SK-N-SH treated with all-trans-retinoic acid at 6 μM for 48 hours (cell line): ENCODE measurements at regions not wholly inside any gene's neighbourhood (a gene's known extent, or its start where the extent isn't known, plus 50 kb on each side); places are given as distances from the start of the nearest gene placed in this dataset.

Experiments
- BACH2 ChIP-seq: fragments of 250-450 bp; sonication (Bioruptor Pico); IDR thresholded peaks from 2 replicates; pipeline ENCODE4 v1.9.0; 2021; ENCODE audit warnings: mild to moderate bottlenecking, borderline replicate concordance
- CREB5 ChIP-seq: fragments of 250-450 bp; sonication (Bioruptor Pico); IDR thresholded peaks from 2 replicates; pipeline ENCODE4 v1.5.1; 2020; ENCODE audit warnings: low read depth, mild to moderate bottlenecking, moderate library complexity
- GLIS3 ChIP-seq: fragments of 250-450 bp; sonication (Bioruptor Pico); IDR thresholded peaks from 2 replicates; pipeline ENCODE4 v1.5.0; 2020; ENCODE audit warnings: mild to moderate bottlenecking, moderate library complexity
- OSR1 ChIP-seq: fragments of 250-450 bp; sonication (Bioruptor Pico); IDR thresholded peaks from 2 replicates; pipeline ENCODE4 v1.8.0; 2022; ENCODE audit warnings: moderate library complexity, mild to moderate bottlenecking, inconsistent platforms
- RARB ChIP-seq: fragments of 250-450 bp; sonication (Bioruptor Pico); IDR thresholded peaks from 2 replicates; pipeline ENCODE4 v1.8.0; 2021; ENCODE audit warnings: mild to moderate bottlenecking, moderate library complexity
- TCF4 ChIP-seq: fragments of 250-450 bp; sonication (Bioruptor Pico); IDR thresholded peaks from 2 replicates; pipeline ENCODE4 v1.8.0; 2021; ENCODE audit warnings: mild to moderate bottlenecking, moderate library complexity, borderline replicate concordance
- TSHZ2 ChIP-seq: fragments of 250-450 bp; sonication (Bioruptor Pico); IDR thresholded peaks from 2 replicates; pipeline ENCODE4 v1.5.0; 2020; ENCODE audit warnings: mild to moderate bottlenecking, moderate library complexity
- ZC3H10 ChIP-seq: fragments of 250-450 bp; sonication (Bioruptor Pico); IDR thresholded peaks from 2 replicates; pipeline ENCODE4 v1.5.1; 2021; ENCODE audit warnings: mild to moderate bottlenecking, moderate library complexity
- ZFP30 ChIP-seq: fragments of 450-650 bp; formaldehyde crosslinking; IDR thresholded peaks from 2 replicates; pipeline ENCODE4 v1.5.0; 2022; ENCODE audit warnings: mild to moderate bottlenecking, moderate library complexity
- ZNF565 ChIP-seq: fragments of 450-650 bp; formaldehyde crosslinking; conservative IDR thresholded peaks from 2 replicates; pipeline ENCODE4 v1.5.0; 2020; ENCODE audit warnings: low read depth, mild to moderate bottlenecking, moderate library complexity
- ZNF70 ChIP-seq: fragments of 450-650 bp; formaldehyde crosslinking; IDR thresholded peaks from 2 replicates; pipeline ENCODE4 v1.5.0; 2020; ENCODE audit warnings: mild to moderate bottlenecking, moderate library complexity
- TF ChIP-seq, protein P1 (sequence below): fragments of 250-450 bp; sonication (Bioruptor Pico); IDR thresholded peaks from 2 replicates; pipeline ENCODE4 v1.8.0; 2021; ENCODE audit warnings: low read depth, mild to moderate bottlenecking, moderate library complexity, borderline replicate concordance

DNA sequence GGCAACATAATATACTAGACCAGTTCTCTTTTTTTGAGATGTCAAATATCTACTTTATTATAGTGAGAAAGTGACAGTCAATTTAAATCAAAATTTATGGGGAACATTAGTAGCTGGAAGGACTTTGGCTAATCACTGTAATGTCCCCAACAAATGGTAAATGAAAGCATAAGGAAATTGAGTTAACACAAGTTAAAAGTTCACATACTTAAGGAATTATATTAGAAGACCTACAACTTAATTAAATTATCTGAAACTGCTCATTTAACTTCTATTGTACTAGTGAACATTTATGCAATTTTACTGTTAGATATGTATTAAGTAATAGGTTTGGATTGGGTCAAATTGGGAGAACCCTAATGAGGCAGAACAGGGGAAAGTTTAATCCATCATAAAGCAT is 160.3 kb upstream of the TENM3 start:
- TF ChIP-seq RARB (CRISPR knock-in tag) (no peak), BACH2 (CRISPR knock-in tag) (no peak), ZFP30 (no peak), ZNF565 (no peak), CREB5 (no peak), GLIS3 (CRISPR knock-in tag) (no peak), TCF4 (CRISPR knock-in tag) (no peak), OSR1 (CRISPR knock-in tag) (no peak), ZNF70 (CRISPR knock-in tag) (no peak), ZC3H10 (no peak), TSHZ2 (CRISPR knock-in tag) (no peak)
- TF ChIP-seq, protein P1, sequence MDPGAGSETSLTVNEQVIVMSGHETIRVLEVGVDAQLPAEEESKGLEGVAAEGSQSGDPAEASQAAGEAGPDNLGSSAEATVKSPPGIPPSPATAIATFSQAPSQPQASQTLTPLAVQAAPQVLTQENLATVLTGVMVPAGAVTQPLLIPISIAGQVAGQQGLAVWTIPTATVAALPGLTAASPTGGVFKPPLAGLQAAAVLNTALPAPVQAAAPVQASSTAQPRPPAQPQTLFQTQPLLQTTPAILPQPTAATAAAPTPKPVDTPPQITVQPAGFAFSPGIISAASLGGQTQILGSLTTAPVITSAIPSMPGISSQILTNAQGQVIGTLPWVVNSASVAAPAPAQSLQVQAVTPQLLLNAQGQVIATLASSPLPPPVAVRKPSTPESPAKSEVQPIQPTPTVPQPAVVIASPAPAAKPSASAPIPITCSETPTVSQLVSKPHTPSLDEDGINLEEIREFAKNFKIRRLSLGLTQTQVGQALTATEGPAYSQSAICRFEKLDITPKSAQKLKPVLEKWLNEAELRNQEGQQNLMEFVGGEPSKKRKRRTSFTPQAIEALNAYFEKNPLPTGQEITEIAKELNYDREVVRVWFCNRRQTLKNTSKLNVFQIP (CRISPR knock-in tag) = no peak
